ENCODE measurements at regions not wholly inside any gene's neighbourhood (a gene's known extent, or its start where the extent isn't known, plus 50 kb on each side); places are given as distances from the start of the nearest gene placed in this dataset.

GRCh38 chr11:69914286-69915150 lies 95.3 kb upstream of the FGF3 start:
- Histone ChIP-seq H3K4me1 (ENCODE audit: insufficient read depth, low read length) (peaks cover 20% of the 10 kb centered on the region), H3K9me3 (ENCODE audit: insufficient read depth, low read depth, low read length) (peaks cover 3% of the 10 kb centered on the region), H3K4me3 (ENCODE audit: insufficient read depth, low read depth, low read length) (no peak overlapping the region), H3K79me2 (ENCODE audit: insufficient read depth, low read length) (no peaks in the 10 kb centered on the region), H3K27ac (ENCODE audit: low read depth, low read length) (no peak overlapping the region), H3K36me3 (ENCODE audit: insufficient read depth, low read length) (no peaks in the 10 kb centered on the region), H3K4me2 (ENCODE audit: low read length) (peak overlapping the region; percentile 79), H2AFZ (ENCODE audit: low read depth, low read length) (no peak overlapping the region), H4K20me1 (ENCODE audit: insufficient read depth, low read length) (no peaks in the 10 kb centered on the region), H3K9ac (ENCODE audit: low read length) (no peak overlapping the region), H3K27me3 (ENCODE audit: insufficient read depth, low read length) (no peaks in the 10 kb centered on the region)
- H3K27ac Mint-ChIP-seq (ENCODE audit: unreplicated experiment) = no peak overlapping the region
- no peaks in the 10 kb centered on the region for H3K9me3 Mint-ChIP-seq (ENCODE audit: unreplicated experiment)
- no peak overlapping the region for H3K4me3 Mint-ChIP-seq (ENCODE audit: unreplicated experiment)
- no peak for DNase-seq (ENCODE audit: low read depth)
- H3K4me1 Mint-ChIP-seq (ENCODE audit: low read depth, unreplicated experiment) = no peaks in the 10 kb centered on the region
- no peak for FAIRE-seq
- no peaks in the 10 kb centered on the region for H3K36me3 Mint-ChIP-seq (ENCODE audit: low read depth, unreplicated experiment)
- TF ChIP-seq CTCF (IDR thresholded peaks at IDR 0.05; ENCODE audit: insufficient read depth, low read depth, low read length) (no peak), EZH2 (IDR thresholded peaks at IDR 0.05; ENCODE audit: insufficient read depth, low read length) (no peak)
- peaks cover 38% of the 10 kb centered on the region for H3K27me3 Mint-ChIP-seq (ENCODE audit: low read depth, unreplicated experiment)

GRCh38 chr11:69915151-69915500 lies 95.9 kb upstream of the FGF3 start:
- Histone ChIP-seq H3K4me3 (ENCODE audit: insufficient read depth, low read depth, low read length) (no peak overlapping the region), H3K79me2 (ENCODE audit: insufficient read depth, low read length) (no peaks in the 10 kb centered on the region), H3K27me3 (ENCODE audit: insufficient read depth, low read length) (no peaks in the 10 kb centered on the region), H3K9ac (ENCODE audit: low read length) (peak overlapping the region; percentile 61), H3K4me1 (ENCODE audit: insufficient read depth, low read length) (peaks cover 18% of the 10 kb centered on the region), H3K27ac (ENCODE audit: low read depth, low read length) (peak overlapping the region; percentile 61), H4K20me1 (ENCODE audit: insufficient read depth, low read length) (no peaks in the 10 kb centered on the region), H3K9me3 (ENCODE audit: insufficient read depth, low read depth, low read length) (peaks cover 3% of the 10 kb centered on the region), H2AFZ (ENCODE audit: low read depth, low read length) (peak overlapping the region; percentile 44), H3K36me3 (ENCODE audit: insufficient read depth, low read length) (no peaks in the 10 kb centered on the region), H3K4me2 (ENCODE audit: low read length) (peak overlapping the region; percentile 79)
- TF ChIP-seq CTCF (IDR thresholded peaks at IDR 0.05; ENCODE audit: insufficient read depth, low read depth, low read length) (no peak), EZH2 (IDR thresholded peaks at IDR 0.05; ENCODE audit: insufficient read depth, low read length) (no peak)
- Mint-ChIP-seq H3K27ac (ENCODE audit: unreplicated experiment) (no peak overlapping the region), H3K36me3 (ENCODE audit: low read depth, unreplicated experiment) (no peaks in the 10 kb centered on the region), H3K4me3 (ENCODE audit: unreplicated experiment) (no peak overlapping the region), H3K9me3 (ENCODE audit: unreplicated experiment) (no peaks in the 10 kb centered on the region), H3K27me3 (ENCODE audit: low read depth, unreplicated experiment) (peaks cover 38% of the 10 kb centered on the region), H3K4me1 (ENCODE audit: low read depth, unreplicated experiment) (no peaks in the 10 kb centered on the region)
- FAIRE-seq = no peak
- peak; percentile 23 for DNase-seq (ENCODE audit: low read depth)
